GM12878 (cell line): ENCODE measurements at regions not wholly inside any gene's neighbourhood (a gene's known extent, or its start where the extent isn't known, plus 50 kb on each side); places are given as distances from the start of the nearest gene placed in this dataset.

Source experiments
- ATAC-seq: fragments of 200-7000 bp; cut with Tn5 transposase; 3 replicates; pipeline ENCODE4 v1.9.1; 2020; ENCODE audit warnings: mild to moderate bottlenecking, moderate library complexity
- BruUV-seq: library from RNA; stranded (reverse); fragments of 400-500 nt; replicated peaks from 2 replicates; lab custom pipeline; 2021; lab: Mats Ljungman, UMichigan
- CTCF ChIA-PET: fragments of 300-600 bp; sonication (Branson Sonifier 250); formaldehyde crosslinking; extraction: SDS; loops from one replicate; lab custom pipeline; 2021; ENCODE audit warnings: inconsistent platforms; lab: Yijun Ruan, JAX
- POLR2A ChIA-PET: fragments of 350-600 bp; formaldehyde crosslinking; extraction: SDS; loops from one replicate; lab custom pipeline; 2021; ENCODE audit warnings: inconsistent platforms; lab: Charles Lee
- RAD21 ChIA-PET: fragments of 300-600 bp; sonication (Branson Sonifier 250); formaldehyde crosslinking; loops from one replicate; lab custom pipeline; 2023; ENCODE audit warnings: antibody characterized with exemption; ENCODE audit not compliant: unreplicated experiment; lab: Charles Lee
- SMC1A ChIA-PET: fragments of 300-600 bp; sonication (Branson Sonifier 250); formaldehyde crosslinking; loops from one replicate; lab custom pipeline; 2023; ENCODE audit not compliant: unreplicated experiment, uncharacterized antibody; lab: Charles Lee
- DNase-seq: peaks from one replicate; pipeline ENCODE4 v3.0.0-alpha.2; 2011; ENCODE audit warnings: low read depth, low spot score
- FAIRE-seq: peaks from 3 replicates; lab custom pipeline; 2011; peaks lifted over from hg19 to GRCh38; lab: Jason Lieb, UNC
- H2AFZ ChIP-seq: 2 replicates; pipeline ENCODE4 v1.6.0; 2011; ENCODE audit warnings: low read depth, low read length, control low read depth; ENCODE audit not compliant: control insufficient read depth
- H3K27ac ChIP-seq: 2 replicates; pipeline ENCODE4 v1.5.1; 2011; ENCODE audit warnings: control low read depth; ENCODE audit not compliant: control insufficient read depth, insufficient read depth
- H3K27me3 ChIP-seq, 2 experiments: replicated peaks in 1 of 2; 2 replicates each; pipeline versions ENCODE4 v1.6.0 to v1.6.1; 2011; ENCODE audit warnings: low read length in 1 of 2; ENCODE audit not compliant: control insufficient read depth in 2 of 2, insufficient read depth in 2 of 2
- H3K36me3 ChIP-seq, 2 experiments: 2 replicates each; pipeline ENCODE4 v1.5.1; 2011; ENCODE audit warnings: low read length in 1 of 2; ENCODE audit not compliant: control insufficient read depth in 2 of 2, insufficient read depth in 2 of 2
- H3K4me1 ChIP-seq: 2 replicates; pipeline ENCODE4 v1.6.1; 2011; ENCODE audit warnings: mild to moderate bottlenecking, low read length, moderate library complexity, mixed read lengths; ENCODE audit not compliant: control insufficient read depth, insufficient read depth
- H3K4me2 ChIP-seq: 2 replicates; pipeline ENCODE4 v1.6.0; 2011; ENCODE audit warnings: control low read depth; ENCODE audit not compliant: control insufficient read depth, insufficient read depth
- H3K4me3 ChIP-seq: fragments of 200-600 bp; sonication (generic); 2 replicates; pipeline ENCODE4 v1.5.1; 2016
- H3K79me2 ChIP-seq: 2 replicates; pipeline ENCODE4 v1.6.0; 2011; ENCODE audit warnings: low read length; ENCODE audit not compliant: control insufficient read depth, insufficient read depth
- H3K9ac ChIP-seq: 2 replicates; pipeline ENCODE4 v1.8.0; 2011; ENCODE audit warnings: low read length, control low read depth, mixed read lengths; ENCODE audit not compliant: control insufficient read depth, insufficient read depth
- H3K9me3 ChIP-seq: replicated peaks from 3 replicates; pipeline ENCODE4 v1.5.1; 2011; ENCODE audit warnings: mild to moderate bottlenecking, low read length; ENCODE audit not compliant: control insufficient read depth, insufficient read depth
- H4K20me1 ChIP-seq: 2 replicates; pipeline ENCODE4 v1.6.0; 2011; ENCODE audit not compliant: control insufficient read depth, insufficient read depth
- E2F4 ChIP-seq: IDR thresholded peaks from 2 replicates; pipeline ENCODE4 v1.6.1; 2012; ENCODE audit warnings: low read depth, low read length, improper control_type of control experiment
- E2F8 ChIP-seq: fragments of 450-650 bp; IDR thresholded peaks from 2 replicates; pipeline ENCODE4 v1.6.1; 2018; ENCODE audit warnings: mild to moderate bottlenecking, low read depth, moderate library complexity; ENCODE audit not compliant: partially characterized antibody
- EGR1 ChIP-seq, 2 experiments: IDR thresholded peaks; 1 replicate in 1 of 2; 2 replicates in 1 of 2; pipeline ENCODE4 v1.6.1; 2011 to 2012; ENCODE audit warnings: low read depth in 2 of 2, low read length in 2 of 2, borderline replicate concordance in 1 of 2, mild to moderate bottlenecking in 1 of 2, moderate library complexity in 1 of 2
- HDGF ChIP-seq: fragments of 450-650 bp; IDR thresholded peaks from 2 replicates; pipeline ENCODE4 v1.6.1; 2016; ENCODE audit warnings: antibody characterized with exemption
- HSF1 ChIP-seq: fragments of 150-350 bp; IDR thresholded peaks from 2 replicates; pipeline ENCODE4 v1.6.1; 2014; ENCODE audit warnings: mild to moderate bottlenecking, low read depth, low read length
- IKZF1 ChIP-seq: fragments of 450-650 bp; conservative IDR thresholded peaks from 2 replicates; pipeline ENCODE4 v1.6.1; 2017; ENCODE audit warnings: antibody characterized with exemption, mild to moderate bottlenecking
- KDM1A ChIP-seq: fragments of 200-600 bp; sonication (generic); IDR thresholded peaks from 2 replicates; pipeline ENCODE4 v1.6.1; 2016; ENCODE audit warnings: borderline replicate concordance
- KLF5 ChIP-seq: fragments of 450-650 bp; IDR thresholded peaks from 2 replicates; pipeline ENCODE4 v1.6.1; 2014; ENCODE audit warnings: mild to moderate bottlenecking; ENCODE audit not compliant: partially characterized antibody
- MEF2B ChIP-seq: fragments of 450-650 bp; IDR thresholded peaks from 2 replicates; pipeline ENCODE4 v1.6.1; 2018; ENCODE audit warnings: mild to moderate bottlenecking, moderate library complexity; ENCODE audit not compliant: partially characterized antibody, poor library complexity, severe bottlenecking
- NFIC ChIP-seq: IDR thresholded peaks from 2 replicates; pipeline ENCODE4 v1.6.1; 2012; ENCODE audit warnings: low read depth, mild to moderate bottlenecking, inconsistent platforms, low read length, moderate library complexity
- NKRF ChIP-seq: fragments of 450-650 bp; conservative IDR thresholded peaks from 2 replicates; pipeline ENCODE4 v1.6.1; 2017; ENCODE audit warnings: mild to moderate bottlenecking, moderate library complexity
- SMAD5 ChIP-seq: IDR thresholded peaks from 2 replicates; pipeline ENCODE4 v1.6.1; 2016; ENCODE audit warnings: antibody characterized with exemption, low read depth
- SUPT20H ChIP-seq: IDR thresholded peaks from 2 replicates; pipeline ENCODE4 v1.6.1; 2011; ENCODE audit warnings: low read depth, mild to moderate bottlenecking, low read length, moderate library complexity, borderline replicate concordance; ENCODE audit not compliant: control insufficient read depth
- TAF1 ChIP-seq: IDR thresholded peaks from 2 replicates; pipeline ENCODE4 v1.6.1; 2011; ENCODE audit warnings: mild to moderate bottlenecking, low read depth, low read length, borderline replicate concordance
- TCF3 ChIP-seq: IDR thresholded peaks from 2 replicates; pipeline ENCODE4 v1.6.1; 2012; ENCODE audit warnings: low read depth, mild to moderate bottlenecking, low read length, borderline replicate concordance; ENCODE audit not compliant: insufficient read depth
- TCF7 ChIP-seq: IDR thresholded peaks from 2 replicates; pipeline ENCODE4 v1.6.1; 2014; ENCODE audit warnings: antibody characterized with exemption, borderline replicate concordance
- ZZZ3 ChIP-seq: IDR thresholded peaks from 2 replicates; pipeline ENCODE4 v1.6.1; 2011; ENCODE audit warnings: low read depth; ENCODE audit not compliant: control insufficient read depth, insufficient read length
- whole genome bisulfite sequencing: methylation state at CpG from one replicate; pipeline ENCODE4 v1.1.6; 2016; ENCODE audit warnings: low lambda C conversion rate; ENCODE audit not compliant: insufficient replicate concordance, insufficient coverage; ENCODE audit errors: missing lambda C conversion rate; 5-methylcytosine and 5-hydroxymethylcytosine counted together
- in situ Hi-C: fragments of 300-500 bp; cut with MboI; formaldehyde crosslinking; loops from 9 replicates; pipeline ENCODE4 v1.14.3; 2018; ENCODE audit warnings: mixed read lengths
- intact Hi-C: fragments of 100-400 bp; cut with micrococcal nuclease; formaldehyde crosslinking; loops from one replicate; pipeline ENCODE4 v1.14.2; 2022; ENCODE audit not compliant: unreplicated experiment

GRCh38 chrX:133474574-133474973 lies 59.3 kb upstream of the GPC4 start:
- DNase-seq (no peak), ATAC-seq (no peak), FAIRE-seq (no peak)
- TF ChIP-seq E2F8 (no peak), NFIC (no peak), NKRF (no peak), SUPT20H (no peak), KLF5 (no peak), TCF3 (no peak), TCF7 (no peak), HDGF (no peak), ZZZ3 (no peak), E2F4 (no peak), SMAD5 (no peak), MEF2B (no peak), TAF1 (no peak), HSF1 (no peak), IKZF1 (no peak), KDM1A (no peak), EGR1 (IDR thresholded peaks at IDR 0.05; ENCODE audit: borderline replicate concordance in 1 of 2, low read depth in 2 of 2, low read length in 2 of 2) (no peak)
- H3K4me2 ChIP-seq, result no peak overlapping the region
- H3K27ac ChIP-seq, result no peak overlapping the region
- no peaks in the 10 kb centered on the region for H4K20me1 ChIP-seq
- no peak overlapping the region for H3K9ac ChIP-seq
- SMC1A ChIA-PET, result no interaction called here
- 30% methylated on average over 4 of the region's 4 CpGs for WGBS
- intact Hi-C loops (no loop called here), in situ Hi-C loops (no loop called here)
- POLR2A ChIA-PET, result no interaction called here
- no peaks in the 10 kb centered on the region for H3K36me3 ChIP-seq
- CTCF ChIA-PET, result interaction anchor here (0.7 to 1.1 kb wide), 2 partner anchors 11 to 15 kb away, joined by 3 read pairs; no protein-coding TSS in a partner anchor
- no peaks in the 10 kb centered on the region for H3K79me2 ChIP-seq
- H3K4me1 ChIP-seq, result no peaks in the 10 kb centered on the region
- H3K9me3 ChIP-seq, result no peaks in the 10 kb centered on the region
- RAD21 ChIA-PET, result no interaction called here
- no TSS peak for BruUV-seq
- no peak overlapping the region for H2AFZ ChIP-seq
- H3K4me3 ChIP-seq, result no peak overlapping the region
- no peaks in the 10 kb centered on the region for H3K27me3 ChIP-seq
